ENCODE measurements at regions not wholly inside any gene's neighbourhood (a gene's known extent, or its start where the extent isn't known, plus 50 kb on each side); places are given as distances from the start of the nearest gene placed in this dataset.
"Not testable (repeated sequence)": the region's sequence is repeated elsewhere in the genome, so short reads cannot be mapped to it uniquely, and the experiment has no call there.

DNA sequence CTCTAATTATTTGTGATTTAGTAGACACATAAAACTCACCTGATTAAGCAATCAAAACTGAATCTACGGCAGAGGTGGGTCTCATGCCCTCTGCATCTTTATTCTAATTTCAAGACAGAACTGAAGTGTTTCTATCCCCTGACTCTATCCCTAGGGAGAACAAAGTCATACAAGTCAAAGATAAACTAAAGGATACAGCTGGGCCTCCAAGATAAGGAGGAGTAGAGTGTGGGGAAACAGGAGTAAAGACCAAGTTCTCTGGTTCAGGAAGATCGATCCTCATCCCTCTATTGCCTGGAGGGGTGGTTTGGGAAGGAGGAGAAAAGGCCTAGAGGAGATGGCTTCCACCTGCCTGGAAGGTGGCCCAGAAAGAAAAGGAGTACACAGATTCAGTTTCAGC, 58.7 kb upstream of the BBX start:
- H3K4me1 ChIP-seq = no peaks in the 10 kb centered on the region
- intact Hi-C loops (cut with DNase I) = loop anchor here (5.0 kb wide), 1 partner anchor 1847 kb away; no protein-coding TSS in a partner anchor
- H3K9me3 ChIP-seq = no peaks in the 10 kb centered on the region
- H3K4me3 ChIP-seq = no peak overlapping the region
- DNase-seq (ENCODE audit: extremely low spot score in 2 of 2) = no peak
- H3K27ac ChIP-seq = no peak overlapping the region
- TF ChIP-seq POLR2A (IDR thresholded peaks at IDR 0.05) (no peak), CTCF (IDR thresholded peaks at IDR 0.05) (no peak), POLR2AphosphoS5 (IDR thresholded peaks at IDR 0.05; ENCODE audit: insufficient read depth in 1 of 2, low read depth in 1 of 2) (no peak)
- H3K36me3 ChIP-seq = no peaks in the 10 kb centered on the region
- no peaks in the 10 kb centered on the region for H3K27me3 ChIP-seq

GRCh38 chr3:107465064-107465631, 57.6 kb upstream of the BBX start:
- H3K27me3 ChIP-seq = no peaks in the 10 kb centered on the region
- no peaks in the 10 kb centered on the region for H3K4me1 ChIP-seq
- no peak overlapping the region for H3K27ac ChIP-seq
- no peaks in the 10 kb centered on the region for H3K36me3 ChIP-seq
- no peaks in the 10 kb centered on the region for H3K9me3 ChIP-seq
- DNase-seq (ENCODE audit: extremely low spot score in 2 of 2) = no peak
- intact Hi-C loops (cut with DNase I) = no loop called here
- TF ChIP-seq CTCF (IDR thresholded peaks at IDR 0.05) = no peak
- TF ChIP-seq POLR2AphosphoS5 (IDR thresholded peaks at IDR 0.05; ENCODE audit: insufficient read depth in 1 of 2, low read depth in 1 of 2) = no peak
- no peak for TF ChIP-seq POLR2A (IDR thresholded peaks at IDR 0.05)
- no peak overlapping the region for H3K4me3 ChIP-seq

GRCh38 chr3:107468782-107469181, 54.0 kb upstream of the BBX start:
- intact Hi-C loops (cut with DNase I) = no loop called here
- Histone ChIP-seq H3K4me3 (no peak overlapping the region), H3K36me3 (no peaks in the 10 kb centered on the region), H3K4me1 (no peaks in the 10 kb centered on the region), H3K27ac (no peak overlapping the region), H3K27me3 (no peaks in the 10 kb centered on the region), H3K9me3 (no peaks in the 10 kb centered on the region)
- no peak for DNase-seq (ENCODE audit: extremely low spot score in 2 of 2)
- TF ChIP-seq POLR2AphosphoS5 (IDR thresholded peaks at IDR 0.05; ENCODE audit: insufficient read depth in 1 of 2, low read depth in 1 of 2) (no peak), POLR2A (IDR thresholded peaks at IDR 0.05) (no peak), CTCF (IDR thresholded peaks at IDR 0.05) (no peak)

- H3K9me3 ChIP-seq; H3K36me3 ChIP-seq; H3K4me1 ChIP-seq; DNase-seq (ENCODE audit: extremely low spot score in 2 of 2); H3K27me3 ChIP-seq; intact Hi-C loops (cut with DNase I); H3K4me3 ChIP-seq; H3K27ac ChIP-seq: not testable (repeated sequence)
Observed at GRCh38 chr3:107470496-107470895, 52.3 kb upstream of the BBX start.
